Activated naive CD8-positive, alpha-beta T cell treated with anti-CD3 and anti-CD28 coated beads, Interleukin-2, amount 10 ng/mL, durations not matched to agents 7 days and 5 days (primary cell): ENCODE measurements at regions not wholly inside any gene's neighbourhood (a gene's known extent, or its start where the extent isn't known, plus 50 kb on each side); places are given as distances from the start of the nearest gene placed in this dataset.

Experiments used
- ATAC-seq: fragments of 150-1000 bp; cut with Tn5 transposase; one replicate; pipeline ENCODE4 v1.10.0; 2021; ENCODE audit warnings: low read depth, moderate library complexity
- POLR2A ChIA-PET: fragments of 350-600 bp; sonication (Branson Sonifier 250); formaldehyde crosslinking; loops from one replicate; lab custom pipeline; 2021; ENCODE audit warnings: antibody characterized with exemption; lab: Charles Lee
- DNase-seq: peaks from one replicate; pipeline ENCODE4 v3.0.0; 2021
- H3K27ac Mint-ChIP-seq: one replicate; pipeline ENCODE4 v1.8.0; 2022; ENCODE audit warnings: mild to moderate bottlenecking, mixed read lengths
- H3K27me3 Mint-ChIP-seq: one replicate; pipeline ENCODE4 v1.8.0; 2022; ENCODE audit warnings: mild to moderate bottlenecking, moderate library complexity, mixed read lengths
- H3K36me3 Mint-ChIP-seq: one replicate; pipeline ENCODE4 v1.8.0; 2021; ENCODE audit warnings: mild to moderate bottlenecking, mixed read lengths
- H3K4me1 Mint-ChIP-seq: one replicate; pipeline ENCODE4 v1.8.0; 2021; ENCODE audit warnings: mixed read lengths
- H3K4me3 Mint-ChIP-seq: one replicate; pipeline ENCODE4 v1.8.0; 2022; ENCODE audit warnings: mild to moderate bottlenecking, moderate library complexity, mixed read lengths
- H3K9me3 Mint-ChIP-seq: one replicate; pipeline ENCODE4 v1.8.0; 2021; ENCODE audit warnings: mixed read lengths

- Mint-ChIP-seq H3K36me3 (no peaks in the 10 kb centered on the region), H3K27me3 (peaks cover 69% of the 10 kb centered on the region), H3K4me1 (peaks cover 4% of the 10 kb centered on the region), H3K27ac (no peak overlapping the region), H3K4me3 (no peak overlapping the region), H3K9me3 (no peaks in the 10 kb centered on the region)
- ATAC-seq, result no peak
- POLR2A ChIA-PET, result no interaction called here
- DNase-seq, result no peak
These were observed 51.9 kb upstream of the PABPC3 start for GRCh38 chr13:25044071-25044470.
